GM23248 (cell line): ENCODE measurements at regions not wholly inside any gene's neighbourhood (a gene's known extent, or its start where the extent isn't known, plus 50 kb on each side); places are given as distances from the start of the nearest gene placed in this dataset.

Experiments used
- EZH2 ChIP-seq: fragments of 200-600 bp; sonication (generic); IDR thresholded peaks from 2 replicates; pipeline ENCODE4 v1.6.1; 2018; ENCODE audit warnings: antibody characterized with exemption, mild to moderate bottlenecking; ENCODE audit not compliant: insufficient read depth, poor library complexity, severe bottlenecking
- EZH2phosphoT487 ChIP-seq: fragments of 200-600 bp; sonication (generic); IDR thresholded peaks from 2 replicates; pipeline ENCODE4 v1.6.1; 2018; ENCODE audit warnings: antibody characterized with exemption, moderate library complexity, mild to moderate bottlenecking, low read depth; ENCODE audit not compliant: insufficient read depth

DNA sequence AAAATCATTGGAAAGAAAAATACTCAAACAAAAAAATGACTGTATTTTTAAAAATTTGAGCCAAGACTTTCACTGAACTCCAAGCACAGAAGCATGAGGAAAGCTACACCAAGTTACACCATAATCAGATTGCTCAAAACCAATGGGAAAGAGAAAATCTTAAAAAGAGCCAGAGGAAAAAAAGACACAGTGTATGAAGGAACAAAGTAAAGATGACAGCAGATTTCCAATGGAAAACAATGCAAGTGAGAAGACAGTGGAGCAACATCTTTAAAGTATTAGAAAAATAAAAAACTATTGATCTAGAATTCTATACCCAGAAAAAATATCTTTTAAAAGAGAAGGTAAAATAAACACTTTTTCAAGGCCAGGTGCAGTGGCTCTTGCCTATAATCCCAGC lies 147.8 kb upstream of the ZBTB40 start:
- TF ChIP-seq EZH2 = no peak
- no peak for TF ChIP-seq EZH2phosphoT487
